ENCODE measurements at regions not wholly inside any gene's neighbourhood (a gene's known extent, or its start where the extent isn't known, plus 50 kb on each side); places are given as distances from the start of the nearest gene placed in this dataset.
A peak's percentile ranks its signal among the peaks of the same experiment; 100 is the strongest.
"Not testable (repeated sequence)": the region's sequence is repeated elsewhere in the genome, so short reads cannot be mapped to it uniquely, and the experiment has no call there.

DNA sequence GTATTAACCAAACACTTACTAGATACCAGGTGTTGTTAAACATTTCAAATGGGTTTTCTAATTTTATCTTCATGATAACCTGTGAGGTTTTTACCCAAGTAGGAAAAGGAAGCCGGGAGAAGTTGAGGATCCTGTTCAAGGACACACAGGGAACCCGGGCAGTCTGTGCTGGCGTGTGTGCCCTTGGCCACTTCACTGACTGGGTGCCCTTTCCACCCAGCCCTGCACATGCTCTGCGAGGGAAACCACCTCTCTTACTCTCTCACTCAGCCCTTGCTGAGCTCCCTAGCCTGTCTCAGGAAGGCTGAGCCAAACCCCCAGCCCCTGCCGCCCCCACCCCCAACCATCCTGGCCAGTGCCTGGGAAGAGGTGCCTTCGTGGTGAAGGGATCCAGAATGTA lies 51.8 kb downstream of the TEX44 start:
- Histone ChIP-seq H3K4me3 (no peak overlapping the region), H3K79me2 (ENCODE audit: low read depth) (no peaks in the 10 kb centered on the region), H3F3A (ENCODE audit: low read depth) (peaks cover 26% of the 10 kb centered on the region), H3K4me1 (peaks cover 13% of the 10 kb centered on the region), H3K36me3 (no peaks in the 10 kb centered on the region), H3K9me3 (ENCODE audit: low read depth) (no peaks in the 10 kb centered on the region), H3K9ac (no peak overlapping the region), H2AFZ (replicated peaks) (no peak overlapping the region), H3K27ac (no peak overlapping the region), H3K4me2 (no peak overlapping the region), H3K27me3 (no peaks in the 10 kb centered on the region), H4K20me1 (ENCODE audit: low read depth) (no peaks in the 10 kb centered on the region)
- no peaks in the 10 kb centered on the region for H3K9me3 Mint-ChIP-seq
- no peak overlapping the region for H3K4me3 Mint-ChIP-seq
- H3K27me3 Mint-ChIP-seq (ENCODE audit: insufficient read depth, low read depth), result peaks cover 4% of the 10 kb centered on the region
- H3K4me1 Mint-ChIP-seq, result peaks cover 35% of the 10 kb centered on the region
- no peaks in the 10 kb centered on the region for H3K36me3 Mint-ChIP-seq
- DNase-seq (ENCODE audit: low spot score), result no peak
- peak overlapping the region; percentile 70 for H3K27ac Mint-ChIP-seq
- TF ChIP-seq, protein P1, sequence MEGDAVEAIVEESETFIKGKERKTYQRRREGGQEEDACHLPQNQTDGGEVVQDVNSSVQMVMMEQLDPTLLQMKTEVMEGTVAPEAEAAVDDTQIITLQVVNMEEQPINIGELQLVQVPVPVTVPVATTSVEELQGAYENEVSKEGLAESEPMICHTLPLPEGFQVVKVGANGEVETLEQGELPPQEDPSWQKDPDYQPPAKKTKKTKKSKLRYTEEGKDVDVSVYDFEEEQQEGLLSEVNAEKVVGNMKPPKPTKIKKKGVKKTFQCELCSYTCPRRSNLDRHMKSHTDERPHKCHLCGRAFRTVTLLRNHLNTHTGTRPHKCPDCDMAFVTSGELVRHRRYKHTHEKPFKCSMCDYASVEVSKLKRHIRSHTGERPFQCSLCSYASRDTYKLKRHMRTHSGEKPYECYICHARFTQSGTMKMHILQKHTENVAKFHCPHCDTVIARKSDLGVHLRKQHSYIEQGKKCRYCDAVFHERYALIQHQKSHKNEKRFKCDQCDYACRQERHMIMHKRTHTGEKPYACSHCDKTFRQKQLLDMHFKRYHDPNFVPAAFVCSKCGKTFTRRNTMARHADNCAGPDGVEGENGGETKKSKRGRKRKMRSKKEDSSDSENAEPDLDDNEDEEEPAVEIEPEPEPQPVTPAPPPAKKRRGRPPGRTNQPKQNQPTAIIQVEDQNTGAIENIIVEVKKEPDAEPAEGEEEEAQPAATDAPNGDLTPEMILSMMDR (IDR thresholded peaks at IDR 0.05), result no peak
- TF ChIP-seq EZH2 (IDR thresholded peaks at IDR 0.05), result no peak
- TF ChIP-seq EZH2phosphoT487 (IDR thresholded peaks at IDR 0.05), result no peak

DNA sequence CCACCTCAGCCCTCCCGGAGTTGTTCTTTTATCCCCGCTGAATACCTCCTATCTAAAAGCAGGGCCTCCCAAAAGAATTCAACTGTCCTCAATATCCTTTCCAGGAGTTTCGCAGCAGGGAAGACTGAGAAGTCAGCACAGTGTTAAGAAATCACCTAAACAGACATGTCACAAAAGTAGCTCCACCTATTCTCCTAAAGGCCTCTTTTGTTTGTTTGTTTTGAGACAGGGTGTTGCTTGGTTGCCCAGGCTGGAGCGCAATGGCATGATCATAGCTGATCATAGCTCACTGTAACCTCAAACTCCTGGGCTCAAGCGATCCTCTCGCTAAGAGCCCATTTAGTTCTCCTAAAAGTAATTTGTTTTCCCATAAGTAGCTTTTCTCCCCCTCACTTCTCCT lies 53.8 kb downstream of the TEX44 start:
- Histone ChIP-seq H3K9ac (no peak overlapping the region), H3K4me1 (peaks cover 9% of the 10 kb centered on the region), H3K9me3 (ENCODE audit: low read depth) (no peaks in the 10 kb centered on the region), H3K27me3 (no peaks in the 10 kb centered on the region), H3K36me3 (no peaks in the 10 kb centered on the region), H3K27ac (no peak overlapping the region), H2AFZ (replicated peaks) (no peak overlapping the region), H3K79me2 (ENCODE audit: low read depth) (no peaks in the 10 kb centered on the region), H4K20me1 (ENCODE audit: low read depth) (no peaks in the 10 kb centered on the region), H3F3A (ENCODE audit: low read depth) (peaks cover 26% of the 10 kb centered on the region), H3K4me2 (no peak overlapping the region), H3K4me3 (no peak overlapping the region)
- peaks cover 4% of the 10 kb centered on the region for H3K27me3 Mint-ChIP-seq (ENCODE audit: insufficient read depth, low read depth)
- peaks cover 26% of the 10 kb centered on the region for H3K4me1 Mint-ChIP-seq
- no peak overlapping the region for H3K4me3 Mint-ChIP-seq
- H3K36me3 Mint-ChIP-seq, result no peaks in the 10 kb centered on the region
- H3K27ac Mint-ChIP-seq, result peak overlapping the region; percentile 95
- TF ChIP-seq, protein P1 (IDR thresholded peaks at IDR 0.05), result no peak
- TF ChIP-seq EZH2 (IDR thresholded peaks at IDR 0.05) (no peak), EZH2phosphoT487 (IDR thresholded peaks at IDR 0.05) (no peak)
- no peaks in the 10 kb centered on the region for H3K9me3 Mint-ChIP-seq
- peak; percentile 41 for DNase-seq (ENCODE audit: low spot score)

DNA sequence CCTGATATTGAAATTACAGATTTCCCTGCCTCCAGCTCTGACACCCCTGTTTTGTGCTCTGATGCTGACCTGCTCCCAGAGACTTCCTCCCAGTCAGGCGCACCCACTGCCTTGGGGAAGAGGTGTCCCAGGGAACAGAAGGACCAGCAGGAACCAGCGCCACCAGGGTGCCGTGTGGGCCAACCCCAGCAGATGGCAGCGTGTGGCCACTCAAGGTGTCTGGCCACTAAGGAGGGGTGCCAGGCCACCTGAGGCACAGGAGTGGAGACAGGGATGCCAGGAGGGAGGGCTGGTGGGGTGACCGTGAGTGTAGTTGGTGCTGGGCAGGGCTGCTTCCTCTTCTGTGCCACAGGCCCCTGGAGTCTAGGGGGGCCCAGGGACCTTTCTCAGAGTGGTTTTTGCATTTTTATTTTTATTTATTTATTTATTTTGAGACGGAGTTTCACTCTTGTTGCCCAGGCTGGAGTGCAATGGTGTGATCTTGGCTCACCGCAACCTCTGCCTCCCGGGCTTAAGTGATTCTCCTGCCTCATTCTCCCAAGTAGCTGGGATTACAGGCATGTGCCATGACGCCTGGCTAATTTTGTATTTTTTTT lies 56.0 kb downstream of the TEX44 start:
- Histone ChIP-seq H3K79me2 (ENCODE audit: low read depth) (no peaks in the 10 kb centered on the region), H3K27me3 (no peaks in the 10 kb centered on the region), H2AFZ (replicated peaks) (no peak overlapping the region), H3K4me1 (peaks cover 9% of the 10 kb centered on the region), H3K27ac (no peak overlapping the region), H3K4me2 (no peak overlapping the region), H3K4me3 (no peak overlapping the region), H3K36me3 (no peaks in the 10 kb centered on the region), H3F3A (ENCODE audit: low read depth) (peaks cover 26% of the 10 kb centered on the region), H3K9ac (no peak overlapping the region), H3K9me3 (ENCODE audit: low read depth) (no peaks in the 10 kb centered on the region), H4K20me1 (ENCODE audit: low read depth) (no peaks in the 10 kb centered on the region)
- Mint-ChIP-seq H3K27ac (no peak overlapping the region), H3K9me3 (no peaks in the 10 kb centered on the region), H3K27me3 (ENCODE audit: insufficient read depth, low read depth) (peaks cover 3% of the 10 kb centered on the region), H3K36me3 (no peaks in the 10 kb centered on the region), H3K4me3 (no peak overlapping the region), H3K4me1 (peaks cover 18% of the 10 kb centered on the region)
- peak; percentile 69 for DNase-seq (ENCODE audit: low spot score)
- TF ChIP-seq, protein P1 (IDR thresholded peaks at IDR 0.05), result peak; percentile 66
- TF ChIP-seq EZH2 (IDR thresholded peaks at IDR 0.05), result no peak

DNA sequence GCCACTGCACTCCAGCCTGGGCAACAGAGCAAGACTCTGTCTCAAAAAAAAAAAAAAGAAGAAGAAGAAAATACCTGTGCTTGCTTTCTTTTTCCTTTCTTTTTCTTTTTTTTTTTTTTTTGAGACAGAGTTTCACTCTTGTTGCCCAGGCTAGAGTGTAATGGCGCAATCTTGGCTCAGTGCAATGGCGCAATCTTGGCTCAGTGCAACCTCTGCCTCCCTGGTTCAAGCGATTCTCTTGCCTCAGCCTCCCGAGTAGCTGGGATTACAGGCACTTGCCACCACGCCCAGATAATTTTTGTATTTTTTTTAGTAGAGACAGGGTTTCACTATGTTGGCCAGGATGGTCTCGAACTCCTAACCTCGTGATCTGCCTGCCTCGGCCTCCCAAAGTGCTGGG lies 56.8 kb upstream of the PTMA start:
- H3K4me3 ChIP-seq; H3K36me3 ChIP-seq; H3K9me3 ChIP-seq (ENCODE audit: low read depth); H3K27me3 ChIP-seq; H3K9me3 Mint-ChIP-seq; H3K79me2 ChIP-seq (ENCODE audit: low read depth); H3K36me3 Mint-ChIP-seq; H3K27ac ChIP-seq; H3K4me1 ChIP-seq; H3K27ac Mint-ChIP-seq; H3K27me3 Mint-ChIP-seq (ENCODE audit: insufficient read depth, low read depth); H2AFZ ChIP-seq (replicated peaks); H3K9ac ChIP-seq; H4K20me1 ChIP-seq (ENCODE audit: low read depth); H3K4me3 Mint-ChIP-seq; H3K4me2 ChIP-seq; DNase-seq (ENCODE audit: low spot score): not testable (repeated sequence)
- H3K4me1 Mint-ChIP-seq, result peaks cover 15% of the 10 kb centered on the region
- peaks cover 21% of the 10 kb centered on the region for H3F3A ChIP-seq (ENCODE audit: low read depth)
